ENCODE measurements at regions not wholly inside any gene's neighbourhood (a gene's known extent, or its start where the extent isn't known, plus 50 kb on each side); places are given as distances from the start of the nearest gene placed in this dataset.

DNA sequence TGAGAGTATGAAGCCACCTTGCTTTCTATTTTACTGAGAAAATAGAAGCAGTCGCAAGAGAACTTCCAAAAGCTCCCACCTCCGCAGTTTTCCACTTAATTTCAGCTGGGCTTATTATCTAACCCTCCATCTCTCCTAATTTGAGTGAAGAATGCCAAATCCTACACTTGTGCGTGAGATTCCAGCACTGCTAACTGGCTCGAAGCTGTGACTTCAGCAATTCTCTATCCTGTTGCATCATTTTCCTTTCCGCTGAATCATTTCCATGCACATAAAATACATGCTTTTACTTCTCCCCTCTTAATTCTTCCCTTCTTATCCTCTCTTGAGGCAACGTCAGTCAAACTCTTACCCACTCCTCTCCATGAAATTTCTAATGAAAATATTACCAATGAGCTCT, 189.5 kb downstream of the GASK1B start:
- no peak overlapping the region for H3K4me3 Mint-ChIP-seq
- no peak for DNase-seq (ENCODE audit: low spot score)

More for the DNA sequence above, 189.5 kb downstream of the GASK1B start:
- H3K27ac Mint-ChIP-seq = peak overlapping the region; percentile 75
- Histone ChIP-seq H3F3A (replicated peaks; ENCODE audit: low read depth) (no peaks in the 10 kb centered on the region), H4K20me1 (replicated peaks; ENCODE audit: insufficient read depth) (no peaks in the 10 kb centered on the region), H3K4me2 (no peak overlapping the region), H3K27ac (ENCODE audit: low read depth) (no peak overlapping the region), H3K9me2 (ENCODE audit: insufficient read depth) (0 out of 2 replicates have a peak, but pooled peaks cover 9% of the 10 kb centered on the region), H3K27me3 (ENCODE audit: insufficient read depth) (no peaks in the 10 kb centered on the region), H2AFZ (peak overlapping the region; percentile 90), H3K4me3 (no peak overlapping the region), H3K4me1 (ENCODE audit: insufficient read depth) (no peaks in the 10 kb centered on the region), H3K36me3 (ENCODE audit: insufficient read depth) (no peaks in the 10 kb centered on the region), H3K79me2 (replicated peaks; ENCODE audit: insufficient read depth) (no peaks in the 10 kb centered on the region)
- H3K36me3 Mint-ChIP-seq (ENCODE audit: low read depth) = no peaks in the 10 kb centered on the region
- H3K9me3 Mint-ChIP-seq = no peaks in the 10 kb centered on the region
- TF ChIP-seq JUNB (IDR thresholded peaks at IDR 0.05; ENCODE audit: unreplicated experiment) (no peak), ZNF331 (CRISPR knock-in tag; IDR thresholded peaks at IDR 0.05; ENCODE audit: low read depth) (no peak), ZNF462 (CRISPR knock-in tag; IDR thresholded peaks at IDR 0.05) (no peak), NANOG (IDR thresholded peaks at IDR 0.05; ENCODE audit: borderline replicate concordance) (no peak), ZNF114 (CRISPR knock-in tag; IDR thresholded peaks at IDR 0.05) (no peak), REST (IDR thresholded peaks at IDR 0.05; ENCODE audit: unreplicated experiment) (no peak), EZH2 (IDR thresholded peaks at IDR 0.05; ENCODE audit: low read depth, unreplicated experiment) (no peak)
- no peak for ATAC-seq
- peaks cover 2% of the 10 kb centered on the region for H3K27me3 Mint-ChIP-seq (ENCODE audit: insufficient read depth, low read depth, poor library complexity)
- H3K4me1 Mint-ChIP-seq = peaks cover 10% of the 10 kb centered on the region
